OCI-LY3 (cell line): ENCODE measurements at regions not wholly inside any gene's neighbourhood (a gene's known extent, or its start where the extent isn't known, plus 50 kb on each side); places are given as distances from the start of the nearest gene placed in this dataset.

Experiments used
- EZH2phosphoT487 ChIP-seq: fragments of 200-600 bp; shearing (Covaris generic); IDR thresholded peaks from 2 replicates; pipeline ENCODE4 v1.6.1; 2018; ENCODE audit warnings: antibody characterized with exemption, mixed run types, low read depth
- TF ChIP-seq, protein P1 (sequence below): fragments of 200-600, 300-600 bp; sonication (generic); IDR thresholded peaks from 2 replicates; pipeline ENCODE4 v1.5.1; 2014; ENCODE audit warnings: antibody characterized with exemption, low read length, low read depth

DNA sequence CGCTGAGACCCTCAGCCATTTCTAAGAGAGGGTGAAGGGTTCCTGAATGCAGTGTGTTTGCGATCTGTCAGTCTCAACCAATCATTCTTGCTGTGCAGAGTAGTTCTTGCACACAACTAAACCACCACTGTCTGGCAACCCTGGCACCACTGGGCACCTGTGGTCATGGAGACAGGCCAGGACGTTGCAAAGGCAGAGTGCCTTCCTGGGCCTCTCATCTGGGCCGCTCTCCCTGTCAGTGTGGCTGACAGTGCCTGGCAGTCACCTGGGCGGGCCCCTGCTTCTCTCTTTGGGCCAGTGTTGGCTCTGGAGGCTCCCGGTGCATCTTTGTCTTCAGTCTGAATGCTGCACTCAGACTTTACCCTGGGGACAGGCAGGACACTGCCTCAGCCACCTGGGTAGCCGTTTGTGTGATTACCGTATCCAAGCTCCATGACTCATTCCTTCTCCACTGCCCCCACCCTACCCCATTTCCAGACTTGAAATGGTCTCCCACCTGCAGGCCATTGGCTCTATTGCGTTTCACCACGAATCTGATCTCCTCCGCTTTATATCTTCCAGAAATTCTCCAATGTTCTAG lies 104.6 kb upstream of the KLF13 start:
- TF ChIP-seq, protein P1, sequence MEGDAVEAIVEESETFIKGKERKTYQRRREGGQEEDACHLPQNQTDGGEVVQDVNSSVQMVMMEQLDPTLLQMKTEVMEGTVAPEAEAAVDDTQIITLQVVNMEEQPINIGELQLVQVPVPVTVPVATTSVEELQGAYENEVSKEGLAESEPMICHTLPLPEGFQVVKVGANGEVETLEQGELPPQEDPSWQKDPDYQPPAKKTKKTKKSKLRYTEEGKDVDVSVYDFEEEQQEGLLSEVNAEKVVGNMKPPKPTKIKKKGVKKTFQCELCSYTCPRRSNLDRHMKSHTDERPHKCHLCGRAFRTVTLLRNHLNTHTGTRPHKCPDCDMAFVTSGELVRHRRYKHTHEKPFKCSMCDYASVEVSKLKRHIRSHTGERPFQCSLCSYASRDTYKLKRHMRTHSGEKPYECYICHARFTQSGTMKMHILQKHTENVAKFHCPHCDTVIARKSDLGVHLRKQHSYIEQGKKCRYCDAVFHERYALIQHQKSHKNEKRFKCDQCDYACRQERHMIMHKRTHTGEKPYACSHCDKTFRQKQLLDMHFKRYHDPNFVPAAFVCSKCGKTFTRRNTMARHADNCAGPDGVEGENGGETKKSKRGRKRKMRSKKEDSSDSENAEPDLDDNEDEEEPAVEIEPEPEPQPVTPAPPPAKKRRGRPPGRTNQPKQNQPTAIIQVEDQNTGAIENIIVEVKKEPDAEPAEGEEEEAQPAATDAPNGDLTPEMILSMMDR, result no peak
- no peak for TF ChIP-seq EZH2phosphoT487
